Lower lobe of right lung (tissue), 2 donors: ENCODE measurements at regions not wholly inside any gene's neighbourhood (a gene's known extent, or its start where the extent isn't known, plus 50 kb on each side); places are given as distances from the start of the nearest gene placed in this dataset.

ENCODE experiments used
- ATAC-seq, 2 donors: fragments of 200-7000 bp; cut with Tn5 transposase; one replicate each; pipeline ENCODE4 v1.9.1; 2020 to 2022; ENCODE audit warnings: mild to moderate bottlenecking in 2 of 2, moderate library complexity in 2 of 2
- DNase-seq: peaks from one replicate; pipeline ENCODE4 v3.0.0-alpha.2; 2020
- H3K27ac ChIP-seq: fragments of 200-600 bp; one replicate; pipeline ENCODE4 v1.8.0; 2022
- H3K27me3 ChIP-seq: fragments of 200-600 bp; one replicate; pipeline ENCODE4 v1.8.0; 2022; ENCODE audit warnings: low read depth
- H3K36me3 ChIP-seq: fragments of 200-600 bp; one replicate; pipeline ENCODE4 v1.8.0; 2022; ENCODE audit warnings: mild to moderate bottlenecking
- H3K4me1 ChIP-seq: fragments of 200-600 bp; one replicate; pipeline ENCODE4 v1.8.0; 2022
- H3K4me3 ChIP-seq: fragments of 200-600 bp; one replicate; pipeline ENCODE4 v1.8.0; 2022; ENCODE audit warnings: mild to moderate bottlenecking
- H3K9me3 ChIP-seq: fragments of 200-600 bp; one replicate; pipeline ENCODE4 v1.8.0; 2022
- intact Hi-C: fragments of 100-400 bp; cut with DNase I; formaldehyde crosslinking; loops from one replicate; pipeline ENCODE4 v1.11.0; 2022
- TF ChIP-seq, protein P1 (sequence below): fragments of 200-600 bp; IDR thresholded peaks from one replicate; pipeline ENCODE4 v1.8.0; 2022; ENCODE audit warnings: antibody characterized with exemption, mild to moderate bottlenecking
- donor health status: DM: no; HTN: yes; CAD: no; lungs with severe emphysema.

DNA sequence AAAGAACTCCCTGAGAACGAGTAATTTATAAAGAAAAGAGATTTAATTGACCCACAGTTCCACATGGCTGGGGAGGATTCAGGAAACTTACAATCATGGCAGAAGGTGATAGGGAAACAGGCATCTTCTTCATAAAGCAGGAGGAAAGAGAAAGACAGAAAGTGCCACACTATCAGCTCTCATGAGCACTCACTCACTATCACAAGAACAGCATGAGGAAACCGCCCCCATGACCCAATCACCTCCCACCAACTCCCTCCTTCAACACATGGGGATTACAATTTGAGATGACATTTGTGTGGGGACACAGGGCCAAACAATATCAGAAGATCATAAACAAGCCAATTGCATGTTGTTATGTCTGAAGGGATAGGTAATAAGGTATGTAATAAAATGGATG is 935.9 kb upstream of the COX7C start:
- no peaks in the 10 kb centered on the region for H3K36me3 ChIP-seq
- no peaks in the 10 kb centered on the region for H3K9me3 ChIP-seq
- H3K4me1 ChIP-seq, result no peaks in the 10 kb centered on the region
- intact Hi-C loops, result no loop called here
- H3K4me3 ChIP-seq, result no peak overlapping the region
- no peak for ATAC-seq
- H3K27me3 ChIP-seq, result no peaks in the 10 kb centered on the region
- TF ChIP-seq, protein P1, sequence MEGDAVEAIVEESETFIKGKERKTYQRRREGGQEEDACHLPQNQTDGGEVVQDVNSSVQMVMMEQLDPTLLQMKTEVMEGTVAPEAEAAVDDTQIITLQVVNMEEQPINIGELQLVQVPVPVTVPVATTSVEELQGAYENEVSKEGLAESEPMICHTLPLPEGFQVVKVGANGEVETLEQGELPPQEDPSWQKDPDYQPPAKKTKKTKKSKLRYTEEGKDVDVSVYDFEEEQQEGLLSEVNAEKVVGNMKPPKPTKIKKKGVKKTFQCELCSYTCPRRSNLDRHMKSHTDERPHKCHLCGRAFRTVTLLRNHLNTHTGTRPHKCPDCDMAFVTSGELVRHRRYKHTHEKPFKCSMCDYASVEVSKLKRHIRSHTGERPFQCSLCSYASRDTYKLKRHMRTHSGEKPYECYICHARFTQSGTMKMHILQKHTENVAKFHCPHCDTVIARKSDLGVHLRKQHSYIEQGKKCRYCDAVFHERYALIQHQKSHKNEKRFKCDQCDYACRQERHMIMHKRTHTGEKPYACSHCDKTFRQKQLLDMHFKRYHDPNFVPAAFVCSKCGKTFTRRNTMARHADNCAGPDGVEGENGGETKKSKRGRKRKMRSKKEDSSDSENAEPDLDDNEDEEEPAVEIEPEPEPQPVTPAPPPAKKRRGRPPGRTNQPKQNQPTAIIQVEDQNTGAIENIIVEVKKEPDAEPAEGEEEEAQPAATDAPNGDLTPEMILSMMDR, result no peak
- no peak for DNase-seq
- H3K27ac ChIP-seq, result no peak overlapping the region

GRCh38 chr5:85684351-85684750 is 933.4 kb upstream of the COX7C start:
- H3K27me3 ChIP-seq, result no peaks in the 10 kb centered on the region
- H3K4me1 ChIP-seq, result no peaks in the 10 kb centered on the region
- TF ChIP-seq, protein P1, result no peak
- ATAC-seq, result no peak
- no peaks in the 10 kb centered on the region for H3K36me3 ChIP-seq
- H3K4me3 ChIP-seq, result no peak overlapping the region
- H3K9me3 ChIP-seq, result no peaks in the 10 kb centered on the region
- H3K27ac ChIP-seq, result no peak overlapping the region
- intact Hi-C loops, result no loop called here
- no peak for DNase-seq

DNA sequence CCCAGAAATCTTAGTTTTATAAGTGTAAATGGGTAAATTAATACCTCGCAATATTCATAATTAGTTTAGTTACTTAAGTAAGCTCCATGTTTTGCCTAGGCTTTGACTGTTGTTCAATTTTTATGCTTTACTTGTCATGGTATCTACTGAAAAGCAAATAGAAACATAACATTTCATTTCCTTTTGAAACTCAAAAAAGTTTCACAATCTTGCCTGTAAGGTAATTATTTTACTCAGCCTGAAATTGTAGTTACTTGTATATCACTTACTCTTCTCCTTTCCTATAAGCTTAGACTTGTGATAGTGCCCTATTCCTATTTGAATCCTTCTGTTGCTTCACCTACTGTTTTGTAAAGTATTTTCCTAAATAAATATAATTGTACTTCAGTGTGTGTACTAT is 914.4 kb upstream of the COX7C start:
- Histone ChIP-seq H3K27me3 (no peaks in the 10 kb centered on the region), H3K4me1 (no peaks in the 10 kb centered on the region), H3K4me3 (no peak overlapping the region), H3K27ac (no peak overlapping the region), H3K9me3 (no peaks in the 10 kb centered on the region), H3K36me3 (no peaks in the 10 kb centered on the region)
- DNase-seq (no peak), ATAC-seq (no peak)
- intact Hi-C loops, result no loop called here
- TF ChIP-seq, protein P1, result no peak

DNA sequence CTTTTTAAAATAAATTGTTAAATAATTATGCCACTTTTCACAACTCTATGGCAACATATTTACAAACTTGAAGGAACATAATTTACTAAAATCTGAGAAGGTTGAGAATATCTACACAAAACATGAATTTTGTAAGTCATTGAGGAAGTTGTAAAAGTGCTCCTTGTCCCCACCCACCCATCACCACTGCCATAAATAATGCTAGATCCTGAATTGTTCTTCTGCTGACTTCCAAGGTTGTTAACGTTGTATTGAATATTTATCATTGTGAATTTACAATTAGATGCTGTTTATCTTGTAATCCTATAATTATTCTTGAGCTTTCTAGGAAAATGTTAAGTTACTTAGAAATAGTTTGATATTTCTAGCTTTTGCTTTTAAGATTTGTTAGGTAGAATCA is 908.0 kb upstream of the COX7C start:
- no peaks in the 10 kb centered on the region for H3K36me3 ChIP-seq
- H3K4me1 ChIP-seq, result no peaks in the 10 kb centered on the region
- no peaks in the 10 kb centered on the region for H3K27me3 ChIP-seq
- TF ChIP-seq, protein P1, result no peak
- no peaks in the 10 kb centered on the region for H3K9me3 ChIP-seq
- no peak overlapping the region for H3K27ac ChIP-seq
- DNase-seq, result no peak
- no peak for ATAC-seq
- H3K4me3 ChIP-seq, result no peak overlapping the region
- intact Hi-C loops, result no loop called here

DNA sequence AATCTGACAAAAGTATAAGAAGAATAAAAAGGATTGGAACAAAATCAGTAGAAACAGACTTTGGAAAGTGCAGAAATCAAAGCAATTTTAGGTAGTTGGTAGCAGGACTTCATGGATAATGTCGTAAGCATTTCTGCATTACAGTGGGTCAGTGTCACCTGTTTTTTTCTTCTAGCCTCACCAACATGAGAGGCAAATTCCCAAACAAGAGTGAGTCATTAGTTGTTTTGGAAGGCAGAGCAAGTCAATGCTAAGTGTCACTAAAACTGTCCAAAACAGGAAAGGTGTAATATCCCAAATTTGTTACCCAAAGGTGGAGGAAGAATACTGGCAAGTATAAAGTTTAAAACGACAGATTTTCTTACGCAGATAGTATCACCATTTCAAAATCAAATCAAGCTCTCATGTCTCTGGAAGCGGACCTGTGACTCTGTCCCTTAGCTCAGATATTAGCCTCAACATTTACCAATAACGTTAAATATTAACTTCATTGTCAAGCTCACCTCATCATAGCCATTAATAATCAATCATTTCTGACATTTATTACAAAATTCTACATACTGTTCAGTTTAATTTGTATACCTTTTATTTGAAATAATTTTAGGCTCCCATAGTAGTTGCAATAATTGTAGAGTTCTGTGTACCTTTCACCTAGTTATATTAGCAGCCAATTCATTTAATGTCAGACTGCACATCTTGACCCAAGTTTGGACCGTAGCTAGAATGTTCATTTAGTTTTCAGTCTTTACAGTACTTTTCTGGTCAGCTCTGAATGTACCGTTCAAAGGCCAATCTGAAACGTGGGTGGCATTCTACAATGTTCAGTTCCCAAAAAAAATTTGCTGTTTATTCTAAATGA is 901.2 kb upstream of the COX7C start:
- Histone ChIP-seq H3K36me3 (no peaks in the 10 kb centered on the region), H3K4me1 (no peaks in the 10 kb centered on the region), H3K4me3 (no peak overlapping the region), H3K9me3 (no peaks in the 10 kb centered on the region), H3K27me3 (no peaks in the 10 kb centered on the region), H3K27ac (no peak overlapping the region)
- intact Hi-C loops, result no loop called here
- TF ChIP-seq, protein P1, result no peak
- DNase-seq, result no peak
- ATAC-seq, result no peak
